IMR-90 (cell line): ENCODE measurements at regions not wholly inside any gene's neighbourhood (a gene's known extent, or its start where the extent isn't known, plus 50 kb on each side); places are given as distances from the start of the nearest gene placed in this dataset.
A peak's percentile ranks its signal among the peaks of the same experiment; 100 is the strongest.

Source experiments
- ATAC-seq: fragments of 200-7000 bp; cut with Tn5 transposase; 2 replicates; pipeline ENCODE4 v1.9.1; 2020; ENCODE audit warnings: low read depth, mild to moderate bottlenecking, moderate library complexity
- BruUV-seq: library from RNA; stranded (reverse); fragments of 400-500 nt; replicated peaks from 2 replicates; lab custom pipeline; 2021; lab: Mats Ljungman, UMichigan
- CTCF ChIA-PET: fragments of 300-600 bp; formaldehyde crosslinking; extraction: SDS; loops from one replicate; lab custom pipeline; 2021; ENCODE audit warnings: antibody characterized with exemption; lab: Yijun Ruan, JAX
- POLR2A ChIA-PET: fragments of 300-600 bp; sonication (Branson Sonifier 250); formaldehyde crosslinking; loops from one replicate; lab custom pipeline; 2022; ENCODE audit warnings: antibody characterized with exemption; ENCODE audit not compliant: unreplicated experiment; lab: Charles Lee
- DNase-seq: peaks from one replicate; pipeline ENCODE4 v3.0.0; 2013
- H2AFZ ChIP-seq: replicated peaks from 2 replicates; pipeline ENCODE3; 2013; ENCODE audit warnings: low read length, mild to moderate bottlenecking; ENCODE audit not compliant: poor library complexity
- H2AK5ac ChIP-seq: 2 replicates; pipeline ENCODE4 v1.6.1; 2013; ENCODE audit warnings: low read depth, low read length, inconsistent platforms
- H2AK9ac ChIP-seq: replicated peaks from 2 replicates; pipeline ENCODE3; 2013; ENCODE audit warnings: mild to moderate bottlenecking, low read depth, low read length, moderate library complexity; ENCODE audit not compliant: poor library complexity
- H2BK120ac ChIP-seq: 2 replicates; pipeline ENCODE4 v1.6.1; 2013; ENCODE audit warnings: low read depth, low read length, inconsistent platforms
- H2BK15ac ChIP-seq: 3 replicates; pipeline ENCODE4 v1.6.1; 2013; ENCODE audit warnings: low read depth, low read length, inconsistent platforms
- H2BK20ac ChIP-seq: 2 replicates; pipeline ENCODE4 v1.6.1; 2013; ENCODE audit warnings: low read depth, mild to moderate bottlenecking, inconsistent platforms, low read length, moderate library complexity
- H2BK5ac ChIP-seq: 2 replicates; pipeline ENCODE4 v1.6.1; 2013; ENCODE audit warnings: mild to moderate bottlenecking, low read depth, low read length, inconsistent platforms; ENCODE audit not compliant: poor library complexity, severe bottlenecking
- H3K14ac ChIP-seq: replicated peaks from 2 replicates; pipeline ENCODE4 v1.6.1; 2013; ENCODE audit warnings: low read depth, low read length, inconsistent platforms
- H3K18ac ChIP-seq: 2 replicates; pipeline ENCODE4 v1.6.1; 2013; ENCODE audit warnings: low read depth, low read length, control low read depth
- H3K23ac ChIP-seq: 2 replicates; pipeline ENCODE4 v1.6.1; 2013; ENCODE audit warnings: low read depth, low read length, inconsistent platforms
- H3K27ac ChIP-seq: 2 replicates; pipeline ENCODE4 v1.5.1; 2013; ENCODE audit warnings: mild to moderate bottlenecking, control low read depth, low read length; ENCODE audit not compliant: insufficient read depth
- H3K27me3 ChIP-seq: 2 replicates; pipeline ENCODE4 v1.6.1; 2013; ENCODE audit warnings: low read length; ENCODE audit not compliant: control insufficient read depth, insufficient read depth
- H3K36me3 ChIP-seq: 2 replicates; pipeline ENCODE4 v1.6.1; 2013; ENCODE audit warnings: low read length, mixed read lengths; ENCODE audit not compliant: control insufficient read depth, insufficient read depth
- H3K4ac ChIP-seq: 2 replicates; pipeline ENCODE4 v1.6.1; 2013; ENCODE audit warnings: low read depth, low read length, inconsistent platforms
- H3K4me1 ChIP-seq: 2 replicates; pipeline ENCODE4 v1.6.1; 2013; ENCODE audit warnings: low read length, mixed read lengths; ENCODE audit not compliant: control insufficient read depth, insufficient read depth
- H3K4me2 ChIP-seq: 2 replicates; pipeline ENCODE4 v1.6.1; 2013; ENCODE audit warnings: low read depth, mild to moderate bottlenecking, control low read depth, low read length, moderate library complexity
- H3K4me3 ChIP-seq: 2 replicates; pipeline ENCODE4 v1.5.1; 2013; ENCODE audit warnings: low read depth, mild to moderate bottlenecking, control low read depth, low read length, moderate library complexity; ENCODE audit not compliant: insufficient read depth
- H3K56ac ChIP-seq: 2 replicates; pipeline ENCODE4 v1.6.1; 2013; ENCODE audit warnings: low read length, inconsistent platforms; ENCODE audit not compliant: insufficient read depth; ENCODE audit errors: extremely low read depth
- H3K79me1 ChIP-seq, 2 experiments: 2 replicates each; pipeline ENCODE4 v1.6.1; 2013; ENCODE audit warnings: low read length in 2 of 2, inconsistent platforms in 1 of 2, low read depth in 1 of 2
- H3K9ac ChIP-seq: 2 replicates; pipeline ENCODE4 v1.6.1; 2013; ENCODE audit warnings: low read depth, low read length, control low read depth
- H3K9me1 ChIP-seq: 2 replicates; pipeline ENCODE4 v1.6.1; 2013; ENCODE audit warnings: low read length, inconsistent platforms; ENCODE audit not compliant: insufficient read depth
- H3K9me3 ChIP-seq: 2 replicates; pipeline ENCODE4 v1.6.1; 2013; ENCODE audit warnings: low read length; ENCODE audit not compliant: control insufficient read depth, insufficient read depth
- H4K20me1 ChIP-seq: 2 replicates; pipeline ENCODE4 v1.6.1; 2013; ENCODE audit warnings: low read length, inconsistent platforms; ENCODE audit not compliant: insufficient read depth
- H4K5ac ChIP-seq: 2 replicates; pipeline ENCODE4 v1.6.1; 2013; ENCODE audit warnings: mild to moderate bottlenecking, low read depth, low read length, control low read depth
- H4K8ac ChIP-seq, 2 experiments: 2 replicates each; pipeline ENCODE4 v1.6.1; 2013; ENCODE audit warnings: low read depth in 2 of 2, low read length in 2 of 2, control low read depth in 1 of 2, inconsistent platforms in 1 of 2
- H4K91ac ChIP-seq: 2 replicates; pipeline ENCODE4 v1.6.1; 2013; ENCODE audit warnings: low read depth, low read length, inconsistent platforms; ENCODE audit not compliant: insufficient read depth
- BHLHE40 ChIP-seq: fragments of 150-350 bp; IDR thresholded peaks from 2 replicates; pipeline ENCODE4 v1.6.1; 2016; ENCODE audit warnings: mild to moderate bottlenecking, low read depth, low read length
- CEBPB ChIP-seq: IDR thresholded peaks from 2 replicates; pipeline ENCODE4 v1.6.1; 2012; ENCODE audit warnings: low read depth, low read length, improper control_type of control experiment
- CHD1 ChIP-seq: IDR thresholded peaks from 2 replicates; pipeline ENCODE4 v1.6.1; 2012; ENCODE audit warnings: low read depth, low read length, improper control_type of control experiment
- MAFK ChIP-seq: IDR thresholded peaks from 2 replicates; pipeline ENCODE4 v1.6.1; 2012; ENCODE audit warnings: low read depth, low read length, improper control_type of control experiment
- MAZ ChIP-seq: IDR thresholded peaks from 2 replicates; pipeline ENCODE4 v1.6.1; 2012; ENCODE audit warnings: low read depth, mild to moderate bottlenecking, low read length, improper control_type of control experiment, moderate library complexity, borderline replicate concordance
- MXI1 ChIP-seq: IDR thresholded peaks from 2 replicates; pipeline ENCODE4 v1.6.1; 2012; ENCODE audit warnings: low read depth, mild to moderate bottlenecking, low read length, moderate library complexity, borderline replicate concordance
- POLR2A ChIP-seq: IDR thresholded peaks from 2 replicates; pipeline ENCODE4 v1.6.1; 2012; ENCODE audit warnings: mild to moderate bottlenecking, low read depth, low read length
- RAD21 ChIP-seq: IDR thresholded peaks from 2 replicates; pipeline ENCODE4 v1.6.1; 2012; ENCODE audit warnings: low read length, improper control_type of control experiment
- RCOR1 ChIP-seq: IDR thresholded peaks from 2 replicates; pipeline ENCODE4 v1.6.1; 2012; ENCODE audit warnings: mild to moderate bottlenecking, low read length, improper control_type of control experiment; ENCODE audit not compliant: insufficient replicate concordance
- RFX5 ChIP-seq: IDR thresholded peaks from 2 replicates; pipeline ENCODE4 v1.8.0; 2012; ENCODE audit warnings: low read depth, mild to moderate bottlenecking, low read length, moderate library complexity
- SMC3 ChIP-seq: fragments of 150-350 bp; IDR thresholded peaks from 2 replicates; pipeline ENCODE4 v1.6.1; 2016; ENCODE audit warnings: low read depth, mild to moderate bottlenecking, antibody characterized with exemption, low read length, moderate library complexity
- USF2 ChIP-seq: fragments of 150-350 bp; IDR thresholded peaks from 2 replicates; pipeline ENCODE4 v1.6.1; 2017; ENCODE audit warnings: mild to moderate bottlenecking, antibody characterized with exemption, low read length, low read depth
- WGBS, 2 experiments: methylation state at CpG; one replicate each; pipeline versions ENCODE4 v1.1.5 to v1.1.7; 2013; ENCODE audit warnings: missing lambda C conversion rate in 2 of 2; ENCODE audit not compliant: insufficient read length in 1 of 2; ENCODE audit errors: extremely low coverage in 2 of 2; 5-methylcytosine and 5-hydroxymethylcytosine counted together
- dilution Hi-C: fragments of 300-500 bp; cut with HindIII; formaldehyde crosslinking; loops from one replicate; pipeline ENCODE4 v1.14.3; 2018; ENCODE audit warnings: low sequenced_read_pairs; ENCODE audit not compliant: unreplicated experiment
- in situ Hi-C: fragments of 300-500 bp; cut with MboI; formaldehyde crosslinking; loops from 3 replicates; pipeline ENCODE4 v1.14.3; 2019; ENCODE audit warnings: low sequenced_read_pairs, inconsistent platforms, mixed read lengths
- intact Hi-C: fragments of 100-400 bp; cut with micrococcal nuclease; formaldehyde crosslinking; loops from 2 replicates; pipeline ENCODE4 v1.10.0; 2022
- TF ChIP-seq, protein P1 (sequence below): fragments of 150-350 bp; IDR thresholded peaks from 2 replicates; pipeline ENCODE4 v1.6.1; 2016; ENCODE audit warnings: low read depth, mild to moderate bottlenecking, low read length, moderate library complexity, borderline replicate concordance
- TF ChIP-seq, protein P2 (sequence below): conservative IDR thresholded peaks from 2 replicates; pipeline ENCODE4 v1.5.1; 2012; ENCODE audit warnings: mild to moderate bottlenecking, low read depth, low read length, improper control_type of control experiment

GRCh38 chr1:201715801-201716741 lies 112.9 kb upstream of the IPO9 start:
- Histone ChIP-seq H4K5ac (peak overlapping the region; percentile 72), H4K91ac (peak overlapping the region; percentile 72), H3K18ac (peak overlapping the region; percentile 71), H3K14ac (peak overlapping the region; percentile 54), H3K4me3 (no peak overlapping the region), H3K56ac (peak overlapping the region; percentile 54), H2AK5ac (peak overlapping the region; percentile 92), H2AFZ (no peak overlapping the region), H3K36me3 (peaks cover 30% of the 10 kb centered on the region), H3K4ac (peak overlapping the region; percentile 73), H4K8ac (peak overlapping the region; percentile 38 to 81), H3K9me1 (peaks cover 68% of the 10 kb centered on the region), H2BK15ac (peak overlapping the region; percentile 72; the same call in 2 of the 3 replicates), H2AK9ac (peak overlapping the region; percentile 0), H3K27ac (peak overlapping the region; percentile 93), H3K23ac (peak overlapping the region; percentile 88), H3K4me1 (peaks cover 51% of the 10 kb centered on the region), H3K9me3 (no peaks in the 10 kb centered on the region), H2BK5ac (peak overlapping the region; percentile 64), H3K27me3 (no peaks in the 10 kb centered on the region), H3K79me1 (peaks cover 44 to 81% of the 10 kb centered on the region in 2 experiments), H2BK120ac (peak overlapping the region; percentile 81), H3K4me2 (no peak overlapping the region), H3K9ac (peak overlapping the region; percentile 5; the same call in 1 of the 2 replicates), H4K20me1 (peaks cover 25% of the 10 kb centered on the region; the same call in 1 of the 2 replicates), H2BK20ac (peak overlapping the region; percentile 85)
- in situ Hi-C loops (no loop called here), intact Hi-C loops (no loop called here), dilution Hi-C loops (no loop called here)
- WGBS, 2 experiments, result 97% methylated on average over 5 of the region's 11 CpGs; no CpG with 5 or more reads in 1 of the 2 experiments
- no TSS peak for BruUV-seq
- POLR2A ChIA-PET, result no interaction called here
- TF ChIP-seq CEBPB (no peak), POLR2A (no peak), RCOR1 (no peak), RFX5 (no peak), MXI1 (no peak), SMC3 (no peak), CHD1 (no peak), RAD21 (no peak), MAFK (no peak), USF2 (no peak), MAZ (no peak), BHLHE40 (no peak)
- TF ChIP-seq, protein P1, sequence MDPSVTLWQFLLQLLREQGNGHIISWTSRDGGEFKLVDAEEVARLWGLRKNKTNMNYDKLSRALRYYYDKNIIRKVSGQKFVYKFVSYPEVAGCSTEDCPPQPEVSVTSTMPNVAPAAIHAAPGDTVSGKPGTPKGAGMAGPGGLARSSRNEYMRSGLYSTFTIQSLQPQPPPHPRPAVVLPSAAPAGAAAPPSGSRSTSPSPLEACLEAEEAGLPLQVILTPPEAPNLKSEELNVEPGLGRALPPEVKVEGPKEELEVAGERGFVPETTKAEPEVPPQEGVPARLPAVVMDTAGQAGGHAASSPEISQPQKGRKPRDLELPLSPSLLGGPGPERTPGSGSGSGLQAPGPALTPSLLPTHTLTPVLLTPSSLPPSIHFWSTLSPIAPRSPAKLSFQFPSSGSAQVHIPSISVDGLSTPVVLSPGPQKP, result no peak
- TF ChIP-seq, protein P2, sequence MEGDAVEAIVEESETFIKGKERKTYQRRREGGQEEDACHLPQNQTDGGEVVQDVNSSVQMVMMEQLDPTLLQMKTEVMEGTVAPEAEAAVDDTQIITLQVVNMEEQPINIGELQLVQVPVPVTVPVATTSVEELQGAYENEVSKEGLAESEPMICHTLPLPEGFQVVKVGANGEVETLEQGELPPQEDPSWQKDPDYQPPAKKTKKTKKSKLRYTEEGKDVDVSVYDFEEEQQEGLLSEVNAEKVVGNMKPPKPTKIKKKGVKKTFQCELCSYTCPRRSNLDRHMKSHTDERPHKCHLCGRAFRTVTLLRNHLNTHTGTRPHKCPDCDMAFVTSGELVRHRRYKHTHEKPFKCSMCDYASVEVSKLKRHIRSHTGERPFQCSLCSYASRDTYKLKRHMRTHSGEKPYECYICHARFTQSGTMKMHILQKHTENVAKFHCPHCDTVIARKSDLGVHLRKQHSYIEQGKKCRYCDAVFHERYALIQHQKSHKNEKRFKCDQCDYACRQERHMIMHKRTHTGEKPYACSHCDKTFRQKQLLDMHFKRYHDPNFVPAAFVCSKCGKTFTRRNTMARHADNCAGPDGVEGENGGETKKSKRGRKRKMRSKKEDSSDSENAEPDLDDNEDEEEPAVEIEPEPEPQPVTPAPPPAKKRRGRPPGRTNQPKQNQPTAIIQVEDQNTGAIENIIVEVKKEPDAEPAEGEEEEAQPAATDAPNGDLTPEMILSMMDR, result no peak
- CTCF ChIA-PET, result interaction anchor here (0.9 to 1.5 kb wide), 2 partner anchors 65 to 156 kb away, joined by 3 to 4 read pairs; no protein-coding TSS in a partner anchor
- no peak for DNase-seq
- no peak for ATAC-seq
